ENCODE measurements at regions not wholly inside any gene's neighbourhood (a gene's known extent, or its start where the extent isn't known, plus 50 kb on each side); places are given as distances from the start of the nearest gene placed in this dataset.

GRCh38 chr1:222899471-222899870, 84.6 kb downstream of the DISP1 start:
- Histone ChIP-seq H3K4me2 (no peak overlapping the region), H3K4me1 (ENCODE audit: control insufficient read depth in 1 of 2, insufficient read depth in 2 of 2, low read depth in 1 of 2, low read length in 1 of 2) (peaks cover 4 to 14% of the 10 kb centered on the region in 2 experiments; a peak in 2 of 4 replicates)

GRCh38 chr1:222904451-222904850, 89.6 kb downstream of the DISP1 start:
- DNase-seq, result no peak
- Histone ChIP-seq H3F3A (replicated peaks; ENCODE audit: insufficient read depth) (no peaks in the 10 kb centered on the region), H3K9ac (no peak overlapping the region), H3K9me3 (no peaks in the 10 kb centered on the region), H3K4me3 (ENCODE audit: low read depth in 2 of 2, low read length in 1 of 2) (no peak overlapping the region), H3K27ac (ENCODE audit: low read depth in 2 of 2, low read length in 1 of 2) (no peak overlapping the region), H3K4me2 (no peak overlapping the region), H3K79me2 (ENCODE audit: insufficient read depth) (no peaks in the 10 kb centered on the region), H3K36me3 (replicated peaks in 1 of 2; ENCODE audit: control insufficient read depth in 1 of 2, insufficient read depth in 2 of 2, low read length in 1 of 2) (no peaks in the 10 kb centered on the region), H3K9me2 (no peaks in the 10 kb centered on the region), H3K27me3 (ENCODE audit: insufficient read depth) (no peaks in the 10 kb centered on the region), H3K4me1 (ENCODE audit: control insufficient read depth in 1 of 2, insufficient read depth in 2 of 2, low read depth in 1 of 2, low read length in 1 of 2) (peaks cover 2 to 3% of the 10 kb centered on the region in 2 experiments; a peak in 3 of 4 replicates), H4K20me1 (ENCODE audit: insufficient read depth) (no peaks in the 10 kb centered on the region), H2AFZ (ENCODE audit: low read depth) (no peak overlapping the region)
- TF ChIP-seq NRF1 (IDR thresholded peaks at IDR 0.05; ENCODE audit: low read depth, low read length) (no peak), USF1 (IDR thresholded peaks at IDR 0.05; ENCODE audit: borderline replicate concordance, low read depth) (no peak), EZH2phosphoT487 (IDR thresholded peaks at IDR 0.05; ENCODE audit: borderline replicate concordance, low read depth) (no peak), NFIC (IDR thresholded peaks at IDR 0.05; ENCODE audit: borderline replicate concordance) (no peak), MEF2A (IDR thresholded peaks at IDR 0.05; ENCODE audit: borderline replicate concordance, low read depth) (no peak), MAX (IDR thresholded peaks at IDR 0.05; ENCODE audit: low read depth) (no peak), CTCF (IDR thresholded peaks at IDR 0.05) (no peak), FOSL2 (IDR thresholded peaks at IDR 0.05; ENCODE audit: borderline replicate concordance, low read depth) (no peak), JUND (IDR thresholded peaks at IDR 0.05) (no peak), IRF3 (IDR thresholded peaks at IDR 0.05; ENCODE audit: low read depth, low read length) (no peak), SIN3A (IDR thresholded peaks at IDR 0.05; ENCODE audit: borderline replicate concordance, low read depth, low read length) (no peak), ZBTB33 (IDR thresholded peaks at IDR 0.05; ENCODE audit: borderline replicate concordance, low read depth) (no peak), TAF1 (IDR thresholded peaks at IDR 0.05; ENCODE audit: borderline replicate concordance, low read depth, low read length) (no peak), GABPA (IDR thresholded peaks at IDR 0.05; ENCODE audit: low read depth) (no peak), RXRA (IDR thresholded peaks at IDR 0.05; ENCODE audit: borderline replicate concordance, low read depth) (no peak), EP300 (IDR thresholded peaks at IDR 0.05; ENCODE audit: borderline replicate concordance in 1 of 2, low read depth in 1 of 2, low read length in 1 of 2) (no peak), ELF1 (IDR thresholded peaks at IDR 0.05) (no peak)
- WGBS (ENCODE audit: low lambda C conversion rate), result 95% methylated on average over 6 of the region's 6 CpGs
- ChIA-PET POLR2A (no interaction called here), CTCF (no interaction called here)

More at GRCh38 chr1:222899471-222899870, 84.6 kb downstream of the DISP1 start:
- H3K36me3 ChIP-seq (replicated peaks in 1 of 2; ENCODE audit: control insufficient read depth in 1 of 2, insufficient read depth in 2 of 2, low read length in 1 of 2), result no peaks in the 10 kb centered on the region
- no peak overlapping the region for H3K9ac ChIP-seq
- ChIA-PET POLR2A (no interaction called here), CTCF (no interaction called here)
- TF ChIP-seq FOXJ3 (CRISPR knock-in tag; IDR thresholded peaks at IDR 0.05), result no peak
- H3K9me2 ChIP-seq, result no peaks in the 10 kb centered on the region
- H3F3A ChIP-seq (replicated peaks; ENCODE audit: insufficient read depth), result no peaks in the 10 kb centered on the region
- no peak overlapping the region for H2AFZ ChIP-seq (ENCODE audit: low read depth)
- H4K20me1 ChIP-seq (ENCODE audit: insufficient read depth), result no peaks in the 10 kb centered on the region
- H3K4me3 ChIP-seq (ENCODE audit: low read depth in 2 of 2, low read length in 1 of 2), result no peak overlapping the region
- no peak overlapping the region for H3K27ac ChIP-seq (ENCODE audit: low read depth in 2 of 2, low read length in 1 of 2)
- no peaks in the 10 kb centered on the region for H3K9me3 ChIP-seq
- no peaks in the 10 kb centered on the region for H3K79me2 ChIP-seq (ENCODE audit: insufficient read depth)
- no peaks in the 10 kb centered on the region for H3K27me3 ChIP-seq (ENCODE audit: insufficient read depth)
- WGBS (ENCODE audit: low lambda C conversion rate), result 92% methylated on average over 4 of the region's 4 CpGs
- no peak for DNase-seq
